Retinal pigment epithelial cell (primary cell): ENCODE measurements at regions not wholly inside any gene's neighbourhood (a gene's known extent, or its start where the extent isn't known, plus 50 kb on each side); places are given as distances from the start of the nearest gene placed in this dataset.

Source experiments
- DNase-seq: peaks from one replicate; pipeline ENCODE4 v3.0.0-alpha.2; 2010; ENCODE audit warnings: low read depth
- H3K4me3 ChIP-seq: 2 replicates; pipeline ENCODE4 v1.5.1; 2011; ENCODE audit warnings: mild to moderate bottlenecking, low read length, control low read depth, moderate library complexity
- CTCF ChIP-seq: conservative IDR thresholded peaks from 2 replicates; pipeline ENCODE4 v1.5.1; 2011; ENCODE audit warnings: low read depth, low read length, control low read depth, inconsistent platforms

DNA sequence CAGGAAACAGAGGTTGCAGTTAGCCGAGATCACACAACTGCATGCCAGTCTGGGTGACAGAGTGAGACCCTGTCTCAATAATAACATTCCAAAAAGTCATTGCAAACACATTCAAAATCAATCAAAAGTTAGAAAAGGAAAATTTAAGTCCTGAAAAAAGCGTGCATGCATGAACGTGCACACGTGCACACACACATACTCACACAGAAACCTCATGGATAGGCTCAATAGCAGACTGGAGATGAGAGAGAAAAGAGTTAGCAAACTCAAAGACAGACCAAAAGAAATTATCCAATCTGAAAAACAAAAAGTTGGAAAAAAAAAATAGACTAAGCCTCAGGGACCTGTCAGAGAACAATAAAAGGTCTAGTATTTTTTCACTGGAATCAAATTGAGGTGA lies 1005.6 kb downstream of the TBC1D22A start:
- TF ChIP-seq CTCF, result no peak
- no peak overlapping the region for H3K4me3 ChIP-seq
- DNase-seq, result no peak

DNA sequence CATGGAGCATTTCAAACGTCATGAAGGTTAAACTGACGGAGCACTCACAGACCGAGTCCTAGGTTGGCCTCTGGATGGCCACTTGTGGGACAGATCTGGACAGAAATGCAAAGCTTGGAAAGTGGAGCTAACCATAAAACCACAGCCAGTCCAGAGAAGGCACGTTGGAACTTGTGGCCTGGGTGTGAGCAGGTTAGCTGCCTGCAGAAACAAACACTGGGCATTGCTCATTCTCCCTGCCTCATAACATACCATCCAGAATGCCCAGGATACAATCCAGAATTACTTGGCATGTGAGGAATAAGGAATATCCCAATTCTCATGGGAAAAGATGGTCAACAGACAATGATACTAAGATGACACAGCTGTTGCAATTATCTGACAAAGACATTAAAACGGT lies 1005.0 kb downstream of the TBC1D22A start:
- no peak for TF ChIP-seq CTCF
- no peak overlapping the region for H3K4me3 ChIP-seq
- no peak for DNase-seq

GRCh38 chr22:47765757-47766156 lies 1003.3 kb downstream of the TBC1D22A start:
- TF ChIP-seq CTCF, result no peak
- no peak for DNase-seq
- H3K4me3 ChIP-seq, result no peak overlapping the region

- DNase-seq, result no peak
- TF ChIP-seq CTCF, result no peak
- H3K4me3 ChIP-seq, result no peak overlapping the region
These were observed 999.7 kb downstream of the TBC1D22A start for GRCh38 chr22:47762141-47762540.

DNA sequence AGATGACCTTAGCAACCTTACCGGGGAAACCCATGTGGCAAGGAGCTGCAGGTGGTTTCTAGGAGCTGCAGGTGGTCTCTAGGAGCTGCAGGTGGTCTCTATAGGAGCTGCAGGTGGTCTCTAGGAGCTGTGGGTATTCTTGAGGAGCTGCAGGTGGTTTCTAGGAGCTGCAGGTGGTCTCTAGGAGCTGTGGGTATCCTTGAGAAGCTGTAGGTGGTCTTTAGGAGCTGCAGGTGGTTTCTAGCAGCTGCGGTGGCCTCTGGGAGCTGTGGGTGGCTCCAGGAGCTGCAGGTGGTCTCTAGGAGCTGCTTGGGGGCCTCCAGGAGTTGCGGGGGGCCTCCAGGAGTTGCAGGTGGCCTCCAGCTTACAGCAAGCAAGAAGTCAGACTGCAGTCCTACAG lies 997.5 kb downstream of the TBC1D22A start:
- no peak for TF ChIP-seq CTCF
- no peak for DNase-seq

DNA sequence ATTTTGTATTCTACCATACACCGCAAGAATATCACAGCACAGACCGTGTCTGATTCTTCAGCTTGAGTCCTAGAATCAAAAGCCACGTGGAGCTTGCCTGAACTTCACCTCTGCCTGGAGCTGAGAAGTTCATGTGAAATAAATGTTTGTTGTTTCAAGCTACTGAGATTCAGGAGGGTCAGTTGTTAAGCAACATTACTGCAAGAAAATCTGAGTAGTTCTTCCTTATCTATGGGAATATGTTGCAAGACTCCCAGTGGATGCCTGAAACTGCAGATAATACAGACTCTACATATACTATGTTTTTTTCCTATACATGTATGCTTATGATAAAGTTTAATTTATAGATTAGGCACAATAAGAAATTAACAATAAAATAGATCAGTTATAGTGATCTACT lies 995.3 kb downstream of the TBC1D22A start:
- no peak overlapping the region for H3K4me3 ChIP-seq
- DNase-seq, result no peak
- no peak for TF ChIP-seq CTCF

More for the DNA sequence above, 997.5 kb downstream of the TBC1D22A start:
- H3K4me3 ChIP-seq, result no peak overlapping the region

DNA sequence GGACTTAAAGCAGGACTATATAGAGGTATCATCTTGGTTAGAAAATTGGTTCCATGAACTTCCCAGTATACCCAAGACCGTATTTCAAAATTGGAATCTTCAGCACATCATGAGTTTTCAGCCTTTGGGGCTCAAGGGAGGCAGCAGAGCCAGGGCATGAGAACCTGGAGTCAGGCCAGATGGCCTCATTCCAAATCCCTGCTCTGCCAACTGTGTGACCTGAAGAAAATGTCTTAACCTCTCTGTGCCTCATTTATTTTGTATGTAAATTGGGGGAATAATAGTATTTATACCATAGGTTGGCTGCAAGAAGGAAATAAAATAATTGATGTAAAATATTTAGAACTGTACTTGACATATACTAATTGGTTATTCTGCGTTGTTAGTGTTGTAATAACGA lies 987.6 kb downstream of the TBC1D22A start:
- TF ChIP-seq CTCF, result no peak
- no peak for DNase-seq
- H3K4me3 ChIP-seq, result no peak overlapping the region
